NCI-H2196 treated with DMSO at 0.1 percent for 48 hours (cell line): ENCODE measurements at regions not wholly inside any gene's neighbourhood (a gene's known extent, or its start where the extent isn't known, plus 50 kb on each side); places are given as distances from the start of the nearest gene placed in this dataset.

Experiments
- DNase-seq: peaks from one replicate; lab custom pipeline; 2025; ENCODE audit not compliant: unreplicated experiment; lab: John Stamatoyannopoulos, UW

GRCh38 chr9:88037285-88037845 lies 63.0 kb upstream of the CDK20 start:
- no peak for DNase-seq

GRCh38 chr9:88034964-88035363 lies 60.6 kb upstream of the CDK20 start:
- DNase-seq = no peak

GRCh38 chr9:88033359-88033702 lies 59.0 kb upstream of the CDK20 start:
- no peak for DNase-seq

GRCh38 chr9:88028338-88028737 lies 54.0 kb upstream of the CDK20 start:
- no peak for DNase-seq

DNA sequence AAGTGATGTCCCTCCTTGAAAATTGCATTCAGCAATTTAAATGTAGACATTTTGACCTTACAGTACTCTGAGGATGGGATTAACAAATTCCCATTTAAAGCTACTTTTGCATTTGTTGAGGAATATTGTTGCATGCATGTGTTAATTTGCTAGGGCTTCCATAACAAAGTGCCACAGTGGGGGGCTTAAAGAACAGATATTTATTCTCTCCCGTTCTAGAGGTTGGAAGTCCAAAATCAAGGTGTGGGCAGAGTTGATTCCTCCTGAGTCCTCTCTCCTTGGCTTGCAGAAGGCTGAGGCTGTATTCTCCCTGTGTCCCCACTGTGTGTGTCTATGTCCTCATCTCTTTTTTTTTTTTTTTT lies 51.8 kb upstream of the CDK20 start:
- no peak for DNase-seq

DNA sequence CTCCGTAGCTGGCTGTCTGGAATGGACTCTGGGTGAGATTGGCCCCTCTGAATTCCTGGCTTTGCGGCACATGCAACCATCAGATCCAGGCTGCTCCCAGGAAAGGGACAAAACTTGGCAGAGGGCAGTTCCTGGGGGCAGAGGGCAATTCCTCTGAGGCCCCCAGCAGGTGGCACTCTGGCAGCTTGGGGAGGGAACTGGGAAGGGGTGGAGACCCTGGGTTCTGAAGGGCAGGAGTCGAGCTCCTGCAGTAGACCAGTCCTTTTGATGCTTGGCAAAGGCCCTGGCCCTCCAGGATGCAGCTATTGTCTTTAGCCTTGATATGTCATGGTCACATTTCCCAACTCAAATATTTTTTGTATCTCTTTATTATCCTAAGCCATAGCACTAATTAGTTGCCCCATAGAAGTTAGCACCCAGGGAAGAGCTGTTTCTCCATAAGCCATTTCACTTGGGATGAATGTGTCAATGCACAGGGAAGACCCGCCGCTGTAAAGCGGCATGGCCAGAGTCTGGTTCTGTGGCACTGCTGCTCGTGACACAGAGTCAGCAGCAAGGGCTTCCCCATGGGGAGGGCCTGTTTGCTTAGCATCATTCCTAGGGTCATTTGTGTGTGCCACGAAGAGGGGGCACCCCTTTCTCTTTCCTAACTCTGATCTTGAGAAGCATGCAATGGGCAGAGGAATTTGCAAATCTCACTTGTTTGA lies 51.2 kb upstream of the CDK20 start:
- DNase-seq = no peak

GRCh38 chr9:88024896-88025295 lies 50.6 kb upstream of the CDK20 start:
- DNase-seq = no peak
